DND-41 (cell line): ENCODE measurements at regions not wholly inside any gene's neighbourhood (a gene's known extent, or its start where the extent isn't known, plus 50 kb on each side); places are given as distances from the start of the nearest gene placed in this dataset.

Experiments
- EZH2 ChIP-seq: IDR thresholded peaks from 3 replicates; pipeline ENCODE4 v1.6.1; 2012; ENCODE audit warnings: borderline replicate concordance, low read depth, mild to moderate bottlenecking, moderate library complexity, low read length, inconsistent platforms; ENCODE audit not compliant: severe bottlenecking
- TF ChIP-seq, protein P1 (sequence below): IDR thresholded peaks from 2 replicates; pipeline ENCODE4 v1.5.1; 2012; ENCODE audit warnings: borderline replicate concordance, low read length, moderate library complexity, mild to moderate bottlenecking; ENCODE audit not compliant: poor library complexity, severe bottlenecking; ENCODE audit errors: extremely low read depth

DNA sequence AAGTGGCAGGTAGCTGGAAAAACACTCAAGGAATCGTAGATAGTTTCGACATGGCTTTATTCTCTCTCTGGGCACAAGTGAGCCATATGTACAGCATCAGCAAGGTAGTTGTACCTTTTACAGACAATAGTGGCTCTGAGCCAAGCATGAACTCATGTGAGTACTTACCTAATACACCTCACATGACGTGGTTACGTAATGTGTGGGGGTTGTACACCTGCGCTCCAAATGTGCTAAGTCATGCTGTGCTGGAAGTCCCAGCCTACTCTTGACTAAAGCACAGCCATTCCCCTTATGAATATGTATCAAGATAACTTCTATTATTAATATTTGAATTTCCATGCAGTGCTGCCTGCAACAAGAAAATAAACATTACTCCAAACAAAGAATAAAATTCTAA lies 78.8 kb upstream of the HMGN3 start:
- TF ChIP-seq, protein P1, sequence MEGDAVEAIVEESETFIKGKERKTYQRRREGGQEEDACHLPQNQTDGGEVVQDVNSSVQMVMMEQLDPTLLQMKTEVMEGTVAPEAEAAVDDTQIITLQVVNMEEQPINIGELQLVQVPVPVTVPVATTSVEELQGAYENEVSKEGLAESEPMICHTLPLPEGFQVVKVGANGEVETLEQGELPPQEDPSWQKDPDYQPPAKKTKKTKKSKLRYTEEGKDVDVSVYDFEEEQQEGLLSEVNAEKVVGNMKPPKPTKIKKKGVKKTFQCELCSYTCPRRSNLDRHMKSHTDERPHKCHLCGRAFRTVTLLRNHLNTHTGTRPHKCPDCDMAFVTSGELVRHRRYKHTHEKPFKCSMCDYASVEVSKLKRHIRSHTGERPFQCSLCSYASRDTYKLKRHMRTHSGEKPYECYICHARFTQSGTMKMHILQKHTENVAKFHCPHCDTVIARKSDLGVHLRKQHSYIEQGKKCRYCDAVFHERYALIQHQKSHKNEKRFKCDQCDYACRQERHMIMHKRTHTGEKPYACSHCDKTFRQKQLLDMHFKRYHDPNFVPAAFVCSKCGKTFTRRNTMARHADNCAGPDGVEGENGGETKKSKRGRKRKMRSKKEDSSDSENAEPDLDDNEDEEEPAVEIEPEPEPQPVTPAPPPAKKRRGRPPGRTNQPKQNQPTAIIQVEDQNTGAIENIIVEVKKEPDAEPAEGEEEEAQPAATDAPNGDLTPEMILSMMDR = no peak
- no peak for TF ChIP-seq EZH2
